Gastroesophageal sphincter (tissue), 4 donors: ENCODE measurements at regions not wholly inside any gene's neighbourhood (a gene's known extent, or its start where the extent isn't known, plus 50 kb on each side); places are given as distances from the start of the nearest gene placed in this dataset.

ENCODE experiments used
- ATAC-seq: fragments of 150-250 bp; one replicate; pipeline ENCODE4 v1.9.1; 2016; ENCODE audit warnings: mild to moderate bottlenecking, moderate library complexity
- H3K27ac ChIP-seq, 4 donors: fragments of 200-600 bp; sonication (generic) in 3 of 4; 1 replicate in 3 of 4; 2 replicates in 1 of 4; pipeline ENCODE4 v1.5.1; 2016 to 2019
- H3K27me3 ChIP-seq: fragments of 200-600 bp; sonication (generic); one replicate; pipeline ENCODE4 v1.5.1; 2019
- H3K36me3 ChIP-seq, 2 donors: fragments of 200-600 bp; sonication (generic); one replicate each; pipeline ENCODE4 v1.5.1; 2019; ENCODE audit warnings: control low read depth in 1 of 2
- H3K4me1 ChIP-seq, 3 donors: fragments of 200-600 bp; sonication (generic); 1 replicate in 2 of 3; 2 replicates in 1 of 3; pipeline ENCODE4 v1.5.1; 2016 to 2019; ENCODE audit warnings: control low read depth in 2 of 3
- H3K4me3 ChIP-seq, 2 donors: fragments of 200-600 bp; sonication (generic); one replicate each; pipeline ENCODE4 v1.5.1; 2019; ENCODE audit warnings: mild to moderate bottlenecking in 1 of 2, moderate library complexity in 1 of 2
- H3K9me3 ChIP-seq, 3 donors: fragments of 200-600 bp; sonication (generic); one replicate each; pipeline ENCODE4 v1.5.1; 2017 to 2019; ENCODE audit warnings: control low read depth in 2 of 3
- EP300 ChIP-seq: sonication (generic); formaldehyde crosslinking; IDR thresholded peaks from one replicate; pipeline ENCODE4 v1.6.1; 2017; ENCODE audit warnings: antibody characterized with exemption, mild to moderate bottlenecking
- POLR2A ChIP-seq, 2 donors: fragments of 450-650 bp; IDR thresholded peaks; one replicate each; pipeline ENCODE4 v1.6.1; 2017; ENCODE audit warnings: antibody characterized with exemption in 2 of 2, mild to moderate bottlenecking in 2 of 2, moderate library complexity in 1 of 2
- POLR2AphosphoS5 ChIP-seq: sonication (generic); formaldehyde crosslinking; IDR thresholded peaks from one replicate; pipeline ENCODE4 v1.6.1; 2017; ENCODE audit warnings: antibody characterized with exemption
- whole genome bisulfite sequencing, 2 donors: methylation state at CpG; one replicate each; pipeline ENCODE4 v1.1.5; 2018; ENCODE audit warnings: low coverage in 1 of 2; 5-methylcytosine and 5-hydroxymethylcytosine counted together
- TF ChIP-seq, protein P1 (sequence below), 4 experiments: fragments of 200-600 bp in 2 of 4; fragments of 450-650 bp in 2 of 4; sonication (generic) in 1 of 4; IDR thresholded peaks; one replicate each; pipeline ENCODE4 v1.5.1; 2017 to 2019; ENCODE audit warnings: antibody characterized with exemption in 4 of 4, mild to moderate bottlenecking in 2 of 4, moderate library complexity in 2 of 4

DNA sequence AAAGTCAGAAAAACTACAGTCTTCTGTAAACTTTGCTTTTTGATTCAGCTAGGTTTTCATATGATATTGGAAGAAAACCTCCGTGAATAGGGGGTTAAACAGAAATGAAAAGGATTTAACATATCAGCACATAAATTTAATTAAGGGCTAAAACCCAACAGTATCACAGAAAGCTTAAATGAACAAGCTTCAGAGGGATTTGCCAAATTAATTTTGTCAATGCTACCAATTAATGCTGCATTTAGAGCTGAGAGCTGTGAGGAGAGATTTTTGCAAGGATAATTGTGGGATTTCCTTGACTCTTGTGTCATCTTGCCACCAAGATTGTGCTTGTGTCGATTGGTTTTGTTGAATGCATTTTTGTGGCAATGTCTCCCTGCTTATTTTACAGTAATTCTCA, 379.9 kb downstream of the CD109 start:
- Histone ChIP-seq H3K27me3 (no peaks in the 10 kb centered on the region), H3K9me3 (no peaks in the 10 kb centered on the region), H3K4me3 (no peak overlapping the region), H3K36me3 (no peaks in the 10 kb centered on the region), H3K4me1 (peaks cover 0 to 13% (median 0%) of the 10 kb centered on the region in 3 donors), H3K27ac (no peak overlapping the region)
- whole genome bisulfite sequencing, 2 donors, result 56 to 57% methylated on average over 2 of the region's 2 CpGs
- no peak for ATAC-seq
- no peak for TF ChIP-seq POLR2A (IDR thresholded peaks at IDR 0.05)
- TF ChIP-seq, protein P1, sequence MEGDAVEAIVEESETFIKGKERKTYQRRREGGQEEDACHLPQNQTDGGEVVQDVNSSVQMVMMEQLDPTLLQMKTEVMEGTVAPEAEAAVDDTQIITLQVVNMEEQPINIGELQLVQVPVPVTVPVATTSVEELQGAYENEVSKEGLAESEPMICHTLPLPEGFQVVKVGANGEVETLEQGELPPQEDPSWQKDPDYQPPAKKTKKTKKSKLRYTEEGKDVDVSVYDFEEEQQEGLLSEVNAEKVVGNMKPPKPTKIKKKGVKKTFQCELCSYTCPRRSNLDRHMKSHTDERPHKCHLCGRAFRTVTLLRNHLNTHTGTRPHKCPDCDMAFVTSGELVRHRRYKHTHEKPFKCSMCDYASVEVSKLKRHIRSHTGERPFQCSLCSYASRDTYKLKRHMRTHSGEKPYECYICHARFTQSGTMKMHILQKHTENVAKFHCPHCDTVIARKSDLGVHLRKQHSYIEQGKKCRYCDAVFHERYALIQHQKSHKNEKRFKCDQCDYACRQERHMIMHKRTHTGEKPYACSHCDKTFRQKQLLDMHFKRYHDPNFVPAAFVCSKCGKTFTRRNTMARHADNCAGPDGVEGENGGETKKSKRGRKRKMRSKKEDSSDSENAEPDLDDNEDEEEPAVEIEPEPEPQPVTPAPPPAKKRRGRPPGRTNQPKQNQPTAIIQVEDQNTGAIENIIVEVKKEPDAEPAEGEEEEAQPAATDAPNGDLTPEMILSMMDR (IDR thresholded peaks at IDR 0.05), result no peak
- no peak for TF ChIP-seq EP300
- no peak for TF ChIP-seq POLR2AphosphoS5

DNA sequence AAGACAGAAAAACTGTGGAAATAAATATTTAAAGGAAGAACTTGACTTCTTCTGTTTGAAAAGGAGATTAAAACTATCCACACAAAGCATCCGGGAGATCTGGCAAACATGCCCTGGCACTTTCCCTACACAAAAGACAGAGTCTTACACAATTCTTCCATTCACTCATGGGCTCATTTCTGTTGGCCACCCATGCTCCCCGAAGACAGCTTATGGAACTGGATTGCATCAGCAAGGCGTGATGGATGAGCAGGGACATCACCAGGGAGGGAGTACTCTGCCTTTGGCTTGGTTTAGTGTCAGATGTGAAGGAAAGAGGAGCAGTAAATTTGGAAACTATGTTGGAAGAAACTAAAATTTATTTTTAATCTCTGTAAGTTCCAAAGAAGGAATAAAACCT, 379.3 kb downstream of the CD109 start:
- H3K9me3 ChIP-seq, result no peaks in the 10 kb centered on the region
- no peak overlapping the region for H3K4me3 ChIP-seq
- peak; percentile 85 for ATAC-seq
- peaks cover 0 to 13% (median 0%) of the 10 kb centered on the region in 3 donors for H3K4me1 ChIP-seq
- H3K27ac ChIP-seq, result peak overlapping the region in 2 of 4 donors; percentile 14 to 16
- no peaks in the 10 kb centered on the region for H3K36me3 ChIP-seq
- TF ChIP-seq POLR2A (IDR thresholded peaks at IDR 0.05) (no peak), POLR2AphosphoS5 (peak; percentile 60), EP300 (no peak)
- TF ChIP-seq, protein P1 (IDR thresholded peaks at IDR 0.05), result no peak
- 17 to 34% methylated on average over 1 to 3 of the region's 3 CpGs for WGBS, 2 donors
- H3K27me3 ChIP-seq, result no peaks in the 10 kb centered on the region

DNA sequence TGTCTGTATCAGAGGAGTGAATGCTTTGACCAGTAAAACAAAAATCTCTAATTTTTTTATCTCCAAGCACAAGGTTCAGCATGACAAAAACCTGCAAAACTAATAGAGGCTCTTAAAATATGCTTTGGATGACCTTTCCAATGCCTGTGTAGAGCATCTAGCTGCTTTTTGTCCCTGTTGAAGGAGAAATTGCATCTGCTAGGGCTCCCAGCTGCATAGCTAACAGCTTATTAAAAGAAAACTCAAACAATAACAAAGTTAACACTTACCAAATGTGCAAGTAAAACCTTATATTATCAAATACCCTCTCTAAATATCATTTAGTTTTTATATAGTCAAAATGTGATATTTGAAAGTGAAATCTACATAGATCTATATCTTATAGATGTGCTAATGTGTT, 378.6 kb downstream of the CD109 start:
- Histone ChIP-seq H3K27me3 (no peaks in the 10 kb centered on the region), H3K9me3 (no peaks in the 10 kb centered on the region), H3K27ac (no peak overlapping the region), H3K4me1 (peaks cover 0 to 13% (median 0%) of the 10 kb centered on the region in 3 donors), H3K36me3 (no peaks in the 10 kb centered on the region), H3K4me3 (no peak overlapping the region)
- ATAC-seq, result no peak
- TF ChIP-seq POLR2A (IDR thresholded peaks at IDR 0.05) (no peak), POLR2AphosphoS5 (no peak)
- TF ChIP-seq, protein P1 (IDR thresholded peaks at IDR 0.05), result no peak

DNA sequence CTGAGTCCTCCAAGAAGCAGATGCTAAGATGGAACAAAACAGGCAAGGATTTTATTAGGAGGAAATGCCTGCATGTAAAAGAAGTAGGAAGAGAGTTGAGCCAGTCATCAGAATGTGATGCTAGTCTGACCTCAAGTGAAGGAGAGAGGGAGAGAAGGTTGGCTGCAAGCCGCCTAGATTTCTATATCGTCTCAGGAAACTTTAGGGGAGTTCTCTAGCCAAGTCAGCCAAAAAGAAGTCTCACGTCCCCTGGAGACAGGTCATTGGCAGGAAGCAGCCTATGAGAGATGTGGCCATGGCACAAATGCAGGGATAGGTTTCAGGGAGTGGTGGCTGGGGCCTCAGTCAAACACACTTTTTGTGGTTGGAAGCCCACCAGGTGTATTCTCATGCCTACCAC, 378.0 kb downstream of the CD109 start:
- H3K4me3 ChIP-seq, result no peak overlapping the region
- H3K27me3 ChIP-seq, result no peaks in the 10 kb centered on the region
- no peak for ATAC-seq
- WGBS, 2 donors, result 67% methylated on average over 3 of the region's 3 CpGs; no CpG with 5 or more reads in 1 of the 2 donors
- H3K36me3 ChIP-seq, result no peaks in the 10 kb centered on the region
- no peak overlapping the region for H3K27ac ChIP-seq
- H3K4me1 ChIP-seq, result peaks cover 0 to 13% (median 0%) of the 10 kb centered on the region in 3 donors
- TF ChIP-seq EP300 (no peak), POLR2AphosphoS5 (no peak), POLR2A (IDR thresholded peaks at IDR 0.05) (no peak)
- TF ChIP-seq, protein P1 (IDR thresholded peaks at IDR 0.05), result no peak
- no peaks in the 10 kb centered on the region for H3K9me3 ChIP-seq

DNA sequence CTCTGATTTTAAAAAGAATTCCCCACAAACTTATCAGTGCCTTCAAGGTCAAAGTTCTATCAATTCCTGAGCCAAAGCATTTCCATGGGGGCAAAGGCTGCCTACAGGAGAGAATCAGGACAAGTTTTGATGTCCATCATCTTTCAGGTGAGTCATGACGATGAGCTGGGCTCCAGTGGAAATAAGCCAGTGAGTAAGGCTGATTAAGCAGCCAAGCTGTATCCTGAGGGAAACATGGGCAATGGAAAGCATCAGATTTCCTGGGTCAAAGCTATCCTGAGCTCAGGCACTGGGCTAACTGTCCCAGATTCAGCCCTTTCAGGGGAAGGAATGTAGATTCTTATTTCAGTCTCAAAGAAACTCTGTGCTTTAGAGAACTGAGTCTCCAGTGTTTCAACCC, 377.4 kb downstream of the CD109 start:
- no peaks in the 10 kb centered on the region for H3K27me3 ChIP-seq
- no peaks in the 10 kb centered on the region for H3K36me3 ChIP-seq
- H3K4me3 ChIP-seq, result no peak overlapping the region
- TF ChIP-seq, protein P1 (IDR thresholded peaks at IDR 0.05), result no peak
- no peak for TF ChIP-seq EP300
- no peak for TF ChIP-seq POLR2AphosphoS5
- TF ChIP-seq POLR2A (IDR thresholded peaks at IDR 0.05), result no peak
- H3K9me3 ChIP-seq, result no peaks in the 10 kb centered on the region
- H3K4me1 ChIP-seq, result peaks cover 0 to 13% (median 0%) of the 10 kb centered on the region in 3 donors
- ATAC-seq, result no peak
- no peak overlapping the region for H3K27ac ChIP-seq
- WGBS, 2 donors, result 44 to 100% methylated on average over 1 of the region's 1 CpG
